Brain microvascular endothelial cell (primary cell): ENCODE measurements at regions not wholly inside any gene's neighbourhood (a gene's known extent, or its start where the extent isn't known, plus 50 kb on each side); places are given as distances from the start of the nearest gene placed in this dataset.
"Not testable (repeated sequence)": the region's sequence is repeated elsewhere in the genome, so short reads cannot be mapped to it uniquely, and the experiment has no call there.

Source experiments
- DNase-seq: peaks from one replicate; pipeline ENCODE4 v3.0.0-alpha.2; 2020
- H3K27ac ChIP-seq: fragments of 250-450 bp; sonication (Bioruptor Pico); 2 replicates; pipeline ENCODE4 v1.5.1; 2020; ENCODE audit warnings: mild to moderate bottlenecking, moderate library complexity
- H3K27me3 ChIP-seq: fragments of 250-450 bp; sonication (Bioruptor Pico); replicated peaks from 2 replicates; pipeline ENCODE4 v1.5.1; 2020; ENCODE audit warnings: mild to moderate bottlenecking
- H3K36me3 ChIP-seq: fragments of 250-450 bp; sonication (Bioruptor Pico); replicated peaks from 2 replicates; pipeline ENCODE4 v1.5.1; 2020; ENCODE audit warnings: mild to moderate bottlenecking
- H3K4me3 ChIP-seq: 2 replicates; pipeline ENCODE4 v1.5.1; 2011; ENCODE audit warnings: low read depth, mild to moderate bottlenecking, control low read depth, low read length, moderate library complexity
- CTCF ChIP-seq: IDR thresholded peaks from 2 replicates; pipeline ENCODE4 v1.5.1; 2011; ENCODE audit warnings: low read depth, mild to moderate bottlenecking, moderate library complexity, low read length, control low read depth, inconsistent platforms; ENCODE audit errors: missing control alignments
- in situ Hi-C: cut with HindIII; loops from 2 replicates; pipeline ENCODE4 v1.10.0; 2017; ENCODE audit warnings: low sequenced_read_pairs, low pct_ligation_motif_present

- no peaks in the 10 kb centered on the region for H3K27me3 ChIP-seq
- H3K27ac ChIP-seq, result no peak overlapping the region
- in situ Hi-C loops, result no loop called here
- no peak overlapping the region for H3K4me3 ChIP-seq
- H3K36me3 ChIP-seq, result no peaks in the 10 kb centered on the region
- TF ChIP-seq CTCF, result no peak
- DNase-seq, result peak; percentile 57
Measured at GRCh38 chr12:105507311-105508038, 177.0 kb downstream of the C12orf75 start.

- in situ Hi-C loops, result no loop called here
- no peak for TF ChIP-seq CTCF
Measured at GRCh38 chr12:105508096-105508495, 177.6 kb downstream of the C12orf75 start.

GRCh38 chr12:105510526-105510925 is 180.0 kb downstream of the C12orf75 start:
- Histone ChIP-seq H3K36me3 (no peaks in the 10 kb centered on the region), H3K4me3 (no peak overlapping the region), H3K27ac (no peak overlapping the region), H3K27me3 (no peaks in the 10 kb centered on the region)
- TF ChIP-seq CTCF, result no peak
- in situ Hi-C loops, result no loop called here
- DNase-seq, result no peak

More at GRCh38 chr12:105508096-105508495, 177.6 kb downstream of the C12orf75 start:
- Histone ChIP-seq H3K4me3 (no peak overlapping the region), H3K27ac (no peak overlapping the region), H3K36me3 (no peaks in the 10 kb centered on the region), H3K27me3 (no peaks in the 10 kb centered on the region)
- no peak for DNase-seq

- H3K27me3 ChIP-seq, DNase-seq, H3K27ac ChIP-seq, in situ Hi-C loops, H3K36me3 ChIP-seq, H3K4me3 ChIP-seq: not testable (repeated sequence)
Measured at GRCh38 chr12:105512861-105513260, 182.4 kb downstream of the C12orf75 start.

GRCh38 chr12:105522166-105522825 is 191.8 kb downstream of the C12orf75 start:
- no peak overlapping the region for H3K4me3 ChIP-seq
- TF ChIP-seq CTCF, result no peak
- in situ Hi-C loops, result no loop called here
- H3K36me3 ChIP-seq, result no peaks in the 10 kb centered on the region
- H3K27me3 ChIP-seq, result no peaks in the 10 kb centered on the region
- peak overlapping the region; percentile 77 for H3K27ac ChIP-seq
- peak; percentile 77 for DNase-seq

- no peak overlapping the region for H3K4me3 ChIP-seq
- H3K36me3 ChIP-seq, result no peaks in the 10 kb centered on the region
- DNase-seq, result peak; percentile 86
- in situ Hi-C loops, result no loop called here
- no peak for TF ChIP-seq CTCF
- H3K27me3 ChIP-seq, result no peaks in the 10 kb centered on the region
- peak overlapping the region; percentile 77 for H3K27ac ChIP-seq
Measured at GRCh38 chr12:105523164-105524057, 192.9 kb downstream of the C12orf75 start.
